ENCODE measurements at regions not wholly inside any gene's neighbourhood (a gene's known extent, or its start where the extent isn't known, plus 50 kb on each side); places are given as distances from the start of the nearest gene placed in this dataset.

- TF ChIP-seq, protein P1, sequence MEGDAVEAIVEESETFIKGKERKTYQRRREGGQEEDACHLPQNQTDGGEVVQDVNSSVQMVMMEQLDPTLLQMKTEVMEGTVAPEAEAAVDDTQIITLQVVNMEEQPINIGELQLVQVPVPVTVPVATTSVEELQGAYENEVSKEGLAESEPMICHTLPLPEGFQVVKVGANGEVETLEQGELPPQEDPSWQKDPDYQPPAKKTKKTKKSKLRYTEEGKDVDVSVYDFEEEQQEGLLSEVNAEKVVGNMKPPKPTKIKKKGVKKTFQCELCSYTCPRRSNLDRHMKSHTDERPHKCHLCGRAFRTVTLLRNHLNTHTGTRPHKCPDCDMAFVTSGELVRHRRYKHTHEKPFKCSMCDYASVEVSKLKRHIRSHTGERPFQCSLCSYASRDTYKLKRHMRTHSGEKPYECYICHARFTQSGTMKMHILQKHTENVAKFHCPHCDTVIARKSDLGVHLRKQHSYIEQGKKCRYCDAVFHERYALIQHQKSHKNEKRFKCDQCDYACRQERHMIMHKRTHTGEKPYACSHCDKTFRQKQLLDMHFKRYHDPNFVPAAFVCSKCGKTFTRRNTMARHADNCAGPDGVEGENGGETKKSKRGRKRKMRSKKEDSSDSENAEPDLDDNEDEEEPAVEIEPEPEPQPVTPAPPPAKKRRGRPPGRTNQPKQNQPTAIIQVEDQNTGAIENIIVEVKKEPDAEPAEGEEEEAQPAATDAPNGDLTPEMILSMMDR (IDR thresholded peaks at IDR 0.05; ENCODE audit: poor library complexity, severe bottlenecking), result no peak
- TF ChIP-seq EZH2 (IDR thresholded peaks at IDR 0.05; ENCODE audit: borderline replicate concordance, insufficient read depth, low read length, poor library complexity, severe bottlenecking), result no peak
Measured at GRCh38 chr3:6523043-6523442, 337.9 kb upstream of the GRM7 start.
